Inflammatory macrophage (primary cell): ENCODE measurements at regions not wholly inside any gene's neighbourhood (a gene's known extent, or its start where the extent isn't known, plus 50 kb on each side); places are given as distances from the start of the nearest gene placed in this dataset.

Source experiments
- DNase-seq, 2 donors: peaks; one replicate each; pipeline ENCODE4 v3.0.0-alpha.2; 2020 to 2022

DNA sequence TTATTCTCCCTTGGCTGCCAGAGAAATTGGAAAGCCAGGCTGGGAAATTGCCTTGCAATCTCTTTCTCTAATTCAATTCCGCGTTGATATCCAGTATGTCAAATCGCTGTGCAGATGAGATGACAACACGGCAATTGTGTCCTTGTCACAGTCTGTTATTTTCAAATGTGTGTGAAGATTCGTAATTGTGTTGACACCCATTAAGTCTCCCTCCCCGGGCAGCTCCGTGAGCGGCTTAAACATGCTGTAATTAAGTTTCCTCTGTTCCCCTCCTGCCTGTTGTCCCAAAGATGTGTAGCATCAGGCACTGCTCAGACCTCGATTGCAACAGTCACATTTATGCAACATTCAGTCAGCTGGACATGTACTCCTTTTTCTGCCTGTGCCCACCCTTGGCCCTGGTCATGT is 209.5 kb downstream of the LPIN1 start:
- DNase-seq: peak; percentile 70 to 73

DNA sequence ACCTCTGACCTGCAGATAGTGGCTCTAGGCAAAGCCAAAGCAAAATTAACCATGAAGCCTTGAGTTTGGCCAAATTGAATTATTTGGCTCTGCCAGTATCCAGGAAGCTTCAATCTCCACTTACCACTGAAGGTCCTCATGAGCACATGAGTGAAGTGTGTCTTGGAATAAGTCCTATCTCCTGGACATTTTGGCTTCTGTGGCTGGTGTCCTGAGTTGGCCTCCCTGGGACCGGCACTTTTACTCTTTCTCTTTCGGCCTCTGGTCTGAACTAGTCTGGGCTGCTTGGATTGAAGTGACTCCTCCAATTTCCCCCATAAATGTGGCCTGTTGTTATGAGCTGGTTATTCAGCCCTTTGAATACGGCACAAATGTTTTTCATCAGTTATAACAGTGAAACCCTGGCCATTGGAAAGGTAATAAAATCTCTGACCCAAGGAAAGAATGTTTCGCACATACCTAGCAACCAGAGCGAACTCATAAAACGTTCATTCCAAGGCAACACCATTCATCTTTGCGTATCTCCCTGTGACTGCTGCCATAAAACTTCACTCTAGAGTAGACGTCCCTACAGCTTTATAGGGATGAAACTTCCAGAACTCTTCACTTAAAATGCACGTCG is 216.4 kb downstream of the LPIN1 start:
- DNase-seq: no peak

DNA sequence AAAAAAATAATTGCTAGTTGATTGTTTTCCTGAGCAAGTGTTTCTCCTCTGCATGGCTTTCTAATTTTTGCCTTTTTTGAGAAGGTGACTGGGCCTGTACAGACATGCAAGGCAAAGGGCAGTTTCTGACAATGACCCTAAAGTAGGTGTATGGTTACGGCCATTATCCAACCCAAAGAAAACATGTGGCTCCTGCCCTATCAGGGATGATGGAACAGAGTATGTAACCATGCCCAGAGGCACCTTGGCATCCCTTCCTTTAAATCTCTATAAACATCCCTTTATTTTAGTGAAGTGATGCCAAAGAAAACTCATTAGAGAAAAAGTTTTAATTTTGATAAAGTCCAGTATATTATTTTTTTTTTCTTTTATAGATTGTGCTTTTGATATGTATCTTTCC is 217.5 kb downstream of the LPIN1 start:
- DNase-seq: no peak

DNA sequence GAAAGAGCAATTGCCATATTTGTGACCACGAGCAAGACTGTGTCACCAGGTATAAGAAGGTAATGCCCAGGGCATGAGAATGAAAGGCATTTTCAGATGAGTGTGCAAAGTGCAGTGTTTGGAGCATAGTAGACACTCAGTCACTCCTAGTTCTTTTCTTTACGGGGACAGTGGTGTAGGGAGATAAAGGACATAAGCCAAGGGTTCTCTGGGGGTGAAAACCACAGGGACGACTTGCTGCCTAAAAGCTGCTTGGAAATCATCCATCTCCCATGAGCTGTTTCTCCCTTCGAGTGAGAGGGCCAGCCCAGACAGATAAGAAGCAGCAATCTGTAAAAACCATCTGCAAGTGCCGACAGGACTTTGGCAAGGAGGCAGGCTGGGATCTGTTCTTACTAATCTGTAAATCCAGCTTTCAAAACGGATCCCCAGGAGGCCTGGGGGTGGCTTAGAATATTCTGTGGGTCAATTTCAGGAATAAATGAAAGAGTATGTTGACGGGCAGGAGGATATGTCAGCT is 221.6 kb downstream of the LPIN1 start:
- no peak for DNase-seq

DNA sequence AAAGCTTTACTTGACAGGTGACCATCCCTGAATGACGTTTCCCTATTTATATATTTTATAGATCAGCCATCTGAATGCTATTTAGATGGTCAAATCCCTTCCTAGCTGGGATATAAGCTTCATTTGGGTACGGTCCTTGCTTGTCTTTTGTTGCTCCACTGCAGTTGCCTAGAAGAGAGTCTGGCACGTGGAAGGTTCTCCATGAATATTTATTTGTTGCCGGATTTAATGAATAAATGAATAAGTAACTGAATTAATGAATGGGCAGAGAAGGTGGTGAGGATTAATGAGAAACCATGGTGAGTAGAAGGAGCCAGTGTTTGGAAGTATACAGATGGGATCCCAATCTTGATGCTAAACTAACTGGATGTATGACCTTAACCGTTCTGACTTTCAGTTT is 222.1 kb downstream of the LPIN1 start:
- no peak for DNase-seq

DNA sequence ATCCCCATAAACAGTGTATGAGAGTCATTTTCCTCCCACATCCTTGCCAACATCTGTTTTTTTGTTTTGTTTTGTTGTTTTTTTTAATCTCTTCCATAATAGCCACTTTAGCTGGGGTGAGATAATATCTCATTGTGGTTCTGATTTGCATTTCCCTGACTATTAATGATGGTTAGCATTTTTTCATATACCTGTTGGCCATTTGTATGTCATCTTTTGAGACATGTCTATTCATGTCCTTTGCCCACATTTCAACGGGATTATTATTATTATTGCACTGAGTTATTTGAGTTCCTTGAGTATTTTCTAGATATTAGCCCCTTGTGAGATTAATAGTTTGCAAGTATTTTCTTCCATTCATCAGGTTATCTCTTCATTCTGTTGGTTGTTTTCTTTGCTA is 223.3 kb downstream of the LPIN1 start:
- DNase-seq: no peak

DNA sequence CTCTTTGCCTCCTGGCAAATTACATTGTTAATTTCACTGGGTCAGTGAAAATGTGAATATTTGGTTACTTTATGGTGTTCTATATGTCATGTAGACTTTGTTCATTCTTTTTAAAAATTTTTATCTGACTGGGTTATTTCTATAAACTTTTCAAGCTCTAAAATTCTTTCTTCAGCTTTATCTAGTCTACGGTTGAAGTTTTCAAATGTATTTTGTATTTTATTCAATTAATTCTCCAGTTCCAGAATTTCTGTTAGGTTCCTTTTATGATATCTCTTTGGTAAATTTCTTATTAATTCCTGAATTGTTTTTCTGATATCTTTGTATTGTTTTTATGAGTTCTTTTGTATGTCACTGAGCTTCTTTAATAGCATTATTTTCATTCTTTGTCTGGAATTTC is 228.1 kb downstream of the LPIN1 start:
- no peak for DNase-seq

DNA sequence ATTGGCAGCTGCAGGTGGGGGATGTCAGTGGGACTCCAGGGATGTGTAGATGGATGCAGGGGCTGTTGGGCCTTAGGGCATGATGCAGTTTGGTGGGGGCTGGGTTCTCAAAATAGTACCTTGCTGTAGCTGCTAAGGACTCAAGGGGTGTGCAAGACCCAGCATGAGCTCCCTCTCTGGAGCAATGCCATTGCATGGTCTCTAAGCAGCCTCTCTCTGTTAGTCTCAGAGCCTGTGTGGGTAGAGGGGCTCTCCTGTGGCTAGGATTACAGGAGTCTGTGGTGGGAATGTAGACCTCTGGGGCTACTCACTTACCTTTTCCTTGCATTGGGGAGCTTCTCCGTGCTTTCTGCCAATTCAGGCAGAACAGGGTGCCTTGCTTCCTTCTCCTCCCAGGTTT is 228.9 kb downstream of the LPIN1 start:
- DNase-seq: no peak

DNA sequence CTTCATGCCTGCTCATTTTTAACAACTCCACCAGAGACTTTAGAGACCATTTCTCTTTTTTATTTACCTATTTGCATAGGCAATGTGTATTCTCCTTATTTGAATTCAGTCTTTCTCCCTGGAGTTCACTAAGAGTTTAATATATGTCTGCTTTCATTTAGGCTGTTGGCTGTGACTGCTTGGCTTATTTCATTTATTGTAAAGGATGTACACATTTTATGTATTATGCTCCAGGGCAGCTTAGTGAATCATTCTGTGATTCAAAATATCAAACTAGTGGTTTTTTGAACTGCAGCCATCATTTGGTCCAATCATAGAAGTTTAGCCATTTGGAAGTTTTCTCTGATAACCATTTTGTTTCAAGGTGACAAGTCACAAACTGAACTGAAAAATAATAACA is 229.6 kb downstream of the LPIN1 start:
- DNase-seq: no peak

DNA sequence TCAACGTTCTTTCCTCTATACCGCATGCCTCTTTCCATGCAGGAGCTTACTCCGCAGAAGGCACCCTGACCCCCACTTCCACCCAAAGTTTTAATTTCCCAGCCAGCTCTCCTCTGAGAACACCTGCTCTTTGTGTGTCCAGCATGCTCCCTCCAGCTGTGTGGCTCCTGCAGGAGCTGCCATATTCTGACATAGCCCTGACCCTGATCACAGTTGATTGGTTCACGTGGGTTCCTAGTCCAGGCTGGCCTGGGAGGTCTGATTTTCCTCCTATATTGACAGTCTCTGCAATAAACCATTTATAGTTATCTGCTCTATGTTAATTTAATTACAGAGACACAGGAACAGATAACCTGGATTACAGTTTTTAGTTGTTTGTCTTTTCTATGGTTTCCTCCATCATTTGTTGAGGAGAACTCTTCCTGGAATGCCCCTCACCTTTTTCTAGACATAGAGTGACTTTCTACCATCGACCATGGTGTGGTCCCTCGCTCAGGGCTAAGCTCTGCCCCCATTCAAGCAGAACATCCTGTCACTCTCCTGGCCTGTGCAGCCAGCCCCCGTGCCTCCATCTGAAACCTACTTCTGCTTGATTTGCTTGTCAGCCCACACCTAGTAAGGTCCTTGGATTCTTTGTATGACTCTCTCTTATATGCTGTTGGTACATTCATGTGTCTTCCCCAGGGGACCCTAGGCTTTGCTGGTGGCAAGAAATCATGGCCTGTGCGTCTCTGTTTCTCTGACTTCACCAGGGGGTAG is 231.5 kb downstream of the LPIN1 start:
- no peak for DNase-seq

DNA sequence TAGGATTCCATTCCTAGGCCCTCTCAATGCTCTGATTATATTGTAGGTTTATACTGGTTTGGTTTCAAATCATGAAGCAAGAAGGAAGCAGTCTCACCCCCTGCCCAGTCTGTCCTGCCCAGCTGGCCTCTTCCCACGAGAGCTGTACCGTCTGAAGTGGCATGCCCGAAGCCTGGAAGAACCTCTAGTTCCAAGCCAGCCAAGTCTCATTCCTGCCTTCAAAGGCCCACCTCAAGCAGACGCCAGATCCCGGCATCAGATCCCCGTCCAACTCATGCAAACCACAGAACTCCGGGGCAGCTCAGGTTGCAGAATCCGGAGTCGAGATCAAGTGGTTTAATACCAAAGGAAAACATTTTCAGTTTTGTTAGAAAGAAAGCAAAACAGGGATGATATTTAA is 234.4 kb downstream of the LPIN1 start:
- no peak for DNase-seq

DNA sequence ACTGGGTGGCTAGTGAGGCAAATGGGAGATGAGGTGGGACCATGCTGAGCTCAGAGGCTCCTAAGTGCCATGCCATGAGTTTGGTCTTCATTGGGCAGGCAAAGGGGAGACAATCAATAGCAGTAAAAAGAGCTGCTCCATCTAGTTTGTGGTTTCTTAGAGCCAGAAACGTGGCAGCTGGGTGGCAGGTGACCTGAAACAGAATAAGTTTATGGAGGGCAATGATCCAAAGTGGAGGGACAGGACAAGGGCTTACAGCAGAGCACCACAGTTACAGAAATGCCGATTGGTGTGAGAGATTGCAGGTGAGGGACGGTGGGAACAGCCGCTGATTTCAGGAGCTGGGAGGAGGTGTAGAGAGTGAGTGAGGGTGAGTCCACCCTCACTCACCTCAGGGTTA is 237.0 kb downstream of the LPIN1 start:
- DNase-seq: no peak

DNA sequence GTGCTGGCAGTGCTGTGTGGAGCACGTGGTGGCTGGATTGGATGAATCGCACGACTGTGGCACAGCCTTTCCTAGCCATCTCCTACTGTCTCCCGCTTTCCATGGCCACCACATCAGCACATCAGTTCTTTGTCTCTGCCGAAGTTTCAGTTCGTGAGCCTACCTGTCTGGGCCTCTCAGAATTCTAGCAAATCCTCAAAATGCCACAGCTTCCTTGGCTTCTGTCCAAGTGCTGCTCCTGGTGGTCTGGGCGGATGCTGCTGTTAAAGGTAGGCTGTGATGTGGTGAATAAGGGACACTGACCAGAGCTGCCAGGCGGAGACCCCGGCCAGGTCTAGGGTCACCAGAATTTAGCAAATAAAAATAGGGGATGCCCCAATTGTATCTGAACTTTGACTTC is 237.4 kb downstream of the LPIN1 start:
- DNase-seq: no peak

DNA sequence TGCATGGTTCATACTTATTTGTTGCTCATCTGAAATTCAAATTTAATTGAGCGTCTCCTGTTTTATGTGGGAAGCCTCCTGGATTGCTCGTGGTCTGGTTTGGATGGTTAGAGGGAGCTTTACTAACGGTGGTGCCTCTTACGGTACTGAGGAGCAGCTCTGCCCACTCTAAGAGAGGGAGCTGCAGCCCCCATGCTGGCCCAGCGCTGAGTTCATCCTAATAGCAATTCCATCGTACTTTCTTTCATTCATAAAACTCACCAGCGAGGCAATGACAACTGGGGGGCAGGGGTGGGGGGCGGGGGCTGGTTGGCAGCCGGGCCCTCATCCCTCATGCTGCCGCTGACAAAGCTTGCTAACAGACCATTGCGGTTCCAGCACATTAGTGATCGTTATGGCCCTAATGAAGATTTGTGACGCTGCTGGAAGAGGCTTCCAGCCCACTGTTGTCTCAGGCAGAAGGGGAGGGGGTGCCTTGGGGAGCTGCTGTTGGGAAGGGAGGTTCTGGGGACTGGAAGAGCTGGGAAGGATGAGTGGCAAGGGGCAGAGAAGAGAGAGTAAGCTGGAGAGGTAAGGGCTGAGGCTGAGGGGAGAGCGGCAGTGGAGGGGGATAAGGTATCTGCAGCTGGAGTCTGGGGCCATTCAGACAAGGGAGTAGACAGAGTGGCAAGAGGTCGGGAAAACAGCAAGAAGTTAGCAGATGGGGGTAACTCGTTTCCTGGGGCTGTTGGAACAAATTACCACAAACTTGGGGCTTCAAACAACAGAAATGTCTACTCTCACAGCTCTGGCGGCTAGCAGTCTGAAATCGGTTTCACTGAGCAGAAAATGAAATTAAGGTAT is 238.1 kb downstream of the LPIN1 start:
- no peak for DNase-seq

DNA sequence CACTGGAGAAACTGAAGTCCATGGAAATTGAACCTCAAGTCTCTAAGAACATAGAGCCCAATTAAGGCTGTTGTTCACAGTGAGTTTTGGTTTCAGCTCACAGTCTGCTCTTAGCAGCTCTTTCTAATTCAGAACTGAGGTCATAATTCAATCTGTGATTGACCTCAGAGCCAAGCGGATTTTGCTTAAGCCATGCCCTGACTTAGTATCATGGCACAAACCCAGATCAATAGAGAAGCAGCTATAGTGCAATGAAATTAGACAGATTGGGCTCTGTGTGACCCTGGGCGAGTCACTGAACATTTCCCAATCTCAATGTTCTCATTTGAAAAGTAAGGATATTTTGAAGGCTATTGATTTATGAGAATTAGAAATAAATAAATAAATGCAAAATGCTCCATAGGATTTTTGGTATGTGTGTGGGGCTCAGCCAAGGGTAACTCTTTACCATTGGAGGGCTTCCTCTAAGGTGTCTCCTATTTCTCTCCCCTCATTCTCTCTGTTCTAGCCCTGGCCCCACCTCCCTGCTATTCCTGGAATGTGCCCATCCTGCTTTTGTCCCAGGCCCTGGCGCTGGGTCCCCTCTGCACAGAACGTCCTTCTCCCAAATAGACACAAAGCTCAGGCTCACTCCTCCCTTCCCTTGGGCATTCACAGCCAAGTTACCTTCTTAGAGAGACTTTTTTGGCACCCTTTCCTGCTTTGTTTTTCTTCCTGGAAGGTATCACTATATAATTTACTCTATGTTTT is 239.6 kb downstream of the LPIN1 start:
- no peak for DNase-seq

DNA sequence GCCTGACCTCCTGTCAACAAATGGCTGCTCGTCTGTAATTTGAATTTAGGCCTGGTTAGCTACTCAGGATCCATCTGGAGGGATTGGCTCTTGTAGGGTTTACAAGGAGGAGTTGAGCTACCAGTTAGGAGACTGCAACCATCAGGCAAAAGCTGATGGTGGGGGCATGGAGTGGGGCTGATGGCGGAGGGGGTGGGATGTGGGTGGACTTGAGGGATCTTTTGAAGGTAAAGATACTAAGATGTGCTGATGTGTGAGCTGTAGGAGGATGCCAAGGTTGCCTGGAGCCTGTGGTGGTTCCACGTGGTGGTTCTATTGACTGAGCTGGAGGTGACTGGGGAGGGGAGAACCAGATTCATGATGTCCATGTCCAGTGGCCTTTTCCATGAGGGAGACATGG is 240.7 kb downstream of the LPIN1 start:
- DNase-seq: no peak

DNA sequence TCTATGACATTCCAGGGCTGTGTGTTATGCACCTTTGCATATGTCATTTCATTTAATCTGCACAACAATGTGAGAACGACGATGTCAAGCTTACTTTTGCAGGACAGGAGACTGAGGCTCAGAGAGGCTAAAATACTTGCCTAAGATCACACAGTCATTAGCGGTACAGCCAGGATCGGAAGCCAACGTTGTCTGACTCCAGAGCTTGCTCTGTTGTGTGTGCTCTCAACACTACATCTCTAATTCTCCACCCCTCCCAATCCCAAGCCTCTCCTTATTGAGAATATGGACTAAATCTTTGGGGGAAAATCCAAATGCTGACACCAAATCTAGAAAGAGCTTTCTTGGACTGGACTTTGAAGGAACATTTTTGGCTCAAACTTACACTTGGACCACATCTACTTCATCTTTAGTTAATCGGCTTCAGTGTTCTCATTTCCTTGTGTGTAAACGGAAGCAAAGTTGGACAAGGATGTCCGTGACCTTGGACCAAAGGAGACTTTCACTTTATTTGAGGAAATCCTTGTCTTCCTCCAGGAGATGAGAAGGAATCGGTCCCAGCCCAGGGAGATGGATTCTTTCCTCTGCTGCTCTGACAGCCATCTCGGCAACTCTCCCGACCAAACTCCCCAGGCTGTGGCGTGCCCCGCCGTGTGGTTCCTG is 242.4 kb downstream of the LPIN1 start:
- DNase-seq: no peak

DNA sequence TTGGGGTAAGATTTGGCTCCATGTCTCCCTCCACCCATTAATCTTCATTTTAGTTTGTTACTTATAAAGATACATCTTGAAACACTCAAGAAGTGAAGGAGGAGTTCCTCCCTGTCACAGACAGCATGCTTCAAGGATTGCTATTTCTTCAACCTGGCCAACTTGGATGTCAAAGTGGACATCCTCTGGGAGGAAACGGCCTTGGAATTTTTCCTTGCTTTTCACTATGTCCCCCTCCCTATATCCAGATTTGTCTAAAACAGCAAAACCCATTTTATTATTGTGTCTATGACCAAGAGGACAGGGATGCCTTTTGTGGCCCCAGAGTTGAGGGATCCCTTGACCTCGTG is 242.9 kb downstream of the LPIN1 start:
- no peak for DNase-seq

DNA sequence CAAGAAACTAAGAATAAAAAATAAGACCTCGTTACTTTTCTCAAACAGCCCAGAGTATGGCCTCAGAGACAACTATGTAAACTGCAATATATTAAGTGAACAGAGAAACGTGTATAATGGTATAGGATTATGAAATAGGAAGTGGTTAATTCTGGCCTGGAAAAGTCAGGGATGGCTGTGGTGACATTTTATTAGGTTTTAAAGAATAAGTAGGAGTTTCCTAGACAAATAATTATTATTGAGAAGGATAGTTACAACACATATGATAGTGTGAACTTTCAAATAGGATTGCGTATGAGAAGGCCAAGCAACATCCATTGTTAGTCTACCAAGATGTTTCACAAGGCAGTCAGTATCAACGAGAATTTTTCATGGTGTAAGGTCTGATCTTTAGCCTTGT is 244.1 kb downstream of the LPIN1 start:
- peak in 1 of 2 donors; percentile 34 for DNase-seq

DNA sequence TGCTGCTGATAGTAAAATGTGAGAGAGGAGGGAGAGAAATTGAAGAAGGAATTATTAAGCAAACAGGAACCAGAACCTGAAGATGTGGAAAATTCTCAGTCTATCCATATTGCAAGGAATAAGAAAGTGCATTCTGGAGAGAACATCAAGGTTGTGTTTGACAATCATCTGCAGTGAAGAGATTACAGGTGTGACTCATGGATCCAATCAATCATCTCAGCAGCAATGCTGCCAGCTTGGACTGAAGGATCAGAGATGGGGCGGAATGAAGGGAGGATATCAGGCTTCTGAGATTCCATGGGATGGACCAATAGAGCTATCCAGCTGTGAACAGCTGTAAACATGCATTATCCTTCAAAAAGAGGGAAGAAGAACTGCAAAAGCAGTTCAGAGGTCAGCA is 247.3 kb downstream of the LPIN1 start:
- DNase-seq: no peak

DNA sequence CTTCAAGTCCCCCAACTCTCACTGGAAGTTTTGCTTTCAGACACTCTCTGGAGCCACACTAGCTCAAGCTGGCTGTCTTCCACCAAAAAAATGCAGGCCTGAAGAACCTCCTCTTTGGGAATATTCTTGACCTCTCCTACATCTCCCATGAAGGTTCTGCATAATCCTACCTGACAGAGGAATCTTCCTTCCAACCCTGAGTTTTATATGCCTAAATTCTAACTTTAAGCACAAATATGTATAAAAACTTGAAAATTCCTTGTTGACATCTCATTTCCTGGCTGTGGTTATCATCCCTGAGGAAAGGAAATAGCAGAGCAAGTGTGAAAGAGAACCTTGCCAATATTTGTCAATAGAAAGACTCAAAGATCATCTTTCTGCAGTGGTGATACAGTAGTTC is 249.0 kb downstream of the LPIN1 start:
- no peak for DNase-seq

DNA sequence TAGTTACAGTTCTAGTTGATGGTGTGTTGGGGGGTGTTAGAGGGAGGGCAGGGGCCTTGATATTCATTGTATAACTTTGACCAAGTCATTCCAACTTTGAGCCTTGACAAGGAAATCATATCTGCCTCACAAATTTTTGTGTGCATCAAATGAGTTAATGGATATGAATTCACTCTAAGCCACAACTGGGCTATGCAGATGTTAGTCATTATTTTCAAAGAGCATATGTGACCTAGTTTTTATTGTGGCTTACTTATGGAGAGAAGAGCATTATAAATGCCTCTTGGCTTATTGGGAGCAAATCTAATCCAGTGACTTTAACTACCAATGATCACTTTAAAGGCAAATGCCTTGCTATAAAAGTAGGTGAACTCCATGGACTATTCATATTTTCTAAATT is 250.2 kb downstream of the LPIN1 start:
- DNase-seq: no peak
